ENCODE measurements at regions not wholly inside any gene's neighbourhood (a gene's known extent, or its start where the extent isn't known, plus 50 kb on each side); places are given as distances from the start of the nearest gene placed in this dataset.

GRCh38 chr2:67246791-67247190, 150.3 kb upstream of the ETAA1 start:
- Histone ChIP-seq H3K36me3 (ENCODE audit: control insufficient read depth, low read length) (no peaks in the 10 kb centered on the region), H3K27ac (ENCODE audit: low read depth, low read length) (no peak overlapping the region), H3K9me2 (replicated peaks; ENCODE audit: control insufficient read depth, low read length) (no peaks in the 10 kb centered on the region), H3K4me3 (ENCODE audit: low read length) (no peak overlapping the region), H3K27me3 (ENCODE audit: control insufficient read depth, low read length) (no peaks in the 10 kb centered on the region), H3F3A (ENCODE audit: control insufficient read depth, insufficient read depth) (no peaks in the 10 kb centered on the region), H3K4me2 (ENCODE audit: low read length) (no peak overlapping the region), H4K20me1 (ENCODE audit: control insufficient read depth, insufficient read depth, low read depth, low read length) (no peaks in the 10 kb centered on the region), H3K4me1 (ENCODE audit: control insufficient read depth, low read length) (no peaks in the 10 kb centered on the region), H3K9me3 (ENCODE audit: control insufficient read depth, insufficient read depth, low read length) (no peaks in the 10 kb centered on the region), H3K79me2 (ENCODE audit: control insufficient read depth, low read length) (no peaks in the 10 kb centered on the region)
- TF ChIP-seq CTCF (IDR thresholded peaks at IDR 0.05; ENCODE audit: low read depth, low read length, poor library complexity, severe bottlenecking) = no peak
- TF ChIP-seq EZH2phosphoT487 (IDR thresholded peaks at IDR 0.05; ENCODE audit: borderline replicate concordance, low read length) = no peak

- Histone ChIP-seq H3K4me2 (ENCODE audit: low read length) (no peak overlapping the region), H3K27me3 (ENCODE audit: control insufficient read depth, low read length) (no peaks in the 10 kb centered on the region), H3F3A (ENCODE audit: control insufficient read depth, insufficient read depth) (no peaks in the 10 kb centered on the region), H3K79me2 (ENCODE audit: control insufficient read depth, low read length) (no peaks in the 10 kb centered on the region), H3K4me1 (ENCODE audit: control insufficient read depth, low read length) (no peaks in the 10 kb centered on the region), H4K20me1 (ENCODE audit: control insufficient read depth, insufficient read depth, low read depth, low read length) (no peaks in the 10 kb centered on the region), H3K27ac (ENCODE audit: low read depth, low read length) (no peak overlapping the region), H3K9me3 (ENCODE audit: control insufficient read depth, insufficient read depth, low read length) (no peaks in the 10 kb centered on the region; the same call in 1 of the 2 replicates), H3K9me2 (replicated peaks; ENCODE audit: control insufficient read depth, low read length) (no peaks in the 10 kb centered on the region), H3K4me3 (ENCODE audit: low read length) (no peak overlapping the region), H3K36me3 (ENCODE audit: control insufficient read depth, low read length) (no peaks in the 10 kb centered on the region)
- TF ChIP-seq EZH2phosphoT487 (IDR thresholded peaks at IDR 0.05; ENCODE audit: borderline replicate concordance, low read length) = no peak
- TF ChIP-seq CTCF (IDR thresholded peaks at IDR 0.05; ENCODE audit: low read depth, low read length, poor library complexity, severe bottlenecking) = no peak
Measured at GRCh38 chr2:67251741-67252140, 145.4 kb upstream of the ETAA1 start.

GRCh38 chr2:67255933-67256615, 141.1 kb upstream of the ETAA1 start:
- no peaks in the 10 kb centered on the region for H4K20me1 ChIP-seq (ENCODE audit: control insufficient read depth, insufficient read depth, low read depth, low read length)
- TF ChIP-seq EZH2phosphoT487 (IDR thresholded peaks at IDR 0.05; ENCODE audit: borderline replicate concordance, low read length) = no peak
- H3K9me3 ChIP-seq (ENCODE audit: control insufficient read depth, insufficient read depth, low read length) = no peaks in the 10 kb centered on the region; the same call in 1 of the 2 replicates
- H3K4me2 ChIP-seq (ENCODE audit: low read length) = no peak overlapping the region
- no peaks in the 10 kb centered on the region for H3K4me1 ChIP-seq (ENCODE audit: control insufficient read depth, low read length)
- no peaks in the 10 kb centered on the region for H3K36me3 ChIP-seq (ENCODE audit: control insufficient read depth, low read length)
- no peaks in the 10 kb centered on the region for H3K27me3 ChIP-seq (ENCODE audit: control insufficient read depth, low read length)
- no peak overlapping the region for H3K27ac ChIP-seq (ENCODE audit: low read depth, low read length)
- no peaks in the 10 kb centered on the region for H3F3A ChIP-seq (ENCODE audit: control insufficient read depth, insufficient read depth)
- no peaks in the 10 kb centered on the region for H3K79me2 ChIP-seq (ENCODE audit: control insufficient read depth, low read length)
- no peaks in the 10 kb centered on the region for H3K9me2 ChIP-seq (replicated peaks; ENCODE audit: control insufficient read depth, low read length)
- no peak overlapping the region for H3K4me3 ChIP-seq (ENCODE audit: low read length)

GRCh38 chr2:67256892-67257291, 140.2 kb upstream of the ETAA1 start:
- Histone ChIP-seq H3K4me2 (ENCODE audit: low read length) (no peak overlapping the region), H3K36me3 (ENCODE audit: control insufficient read depth, low read length) (no peaks in the 10 kb centered on the region), H3K9me2 (replicated peaks; ENCODE audit: control insufficient read depth, low read length) (no peaks in the 10 kb centered on the region), H3K9me3 (ENCODE audit: control insufficient read depth, insufficient read depth, low read length) (no peaks in the 10 kb centered on the region; the same call in 1 of the 2 replicates), H3K4me3 (ENCODE audit: low read length) (no peak overlapping the region), H3F3A (ENCODE audit: control insufficient read depth, insufficient read depth) (no peaks in the 10 kb centered on the region), H3K27me3 (ENCODE audit: control insufficient read depth, low read length) (no peaks in the 10 kb centered on the region), H3K79me2 (ENCODE audit: control insufficient read depth, low read length) (no peaks in the 10 kb centered on the region), H3K4me1 (ENCODE audit: control insufficient read depth, low read length) (no peaks in the 10 kb centered on the region), H3K27ac (ENCODE audit: low read depth, low read length) (no peak overlapping the region), H4K20me1 (ENCODE audit: control insufficient read depth, insufficient read depth, low read depth, low read length) (no peaks in the 10 kb centered on the region)
- TF ChIP-seq EZH2phosphoT487 (IDR thresholded peaks at IDR 0.05; ENCODE audit: borderline replicate concordance, low read length) = no peak
- no peak for TF ChIP-seq CTCF (IDR thresholded peaks at IDR 0.05; ENCODE audit: low read depth, low read length, poor library complexity, severe bottlenecking)
